ENCODE measurements at regions not wholly inside any gene's neighbourhood (a gene's known extent, or its start where the extent isn't known, plus 50 kb on each side); places are given as distances from the start of the nearest gene placed in this dataset.

DNA sequence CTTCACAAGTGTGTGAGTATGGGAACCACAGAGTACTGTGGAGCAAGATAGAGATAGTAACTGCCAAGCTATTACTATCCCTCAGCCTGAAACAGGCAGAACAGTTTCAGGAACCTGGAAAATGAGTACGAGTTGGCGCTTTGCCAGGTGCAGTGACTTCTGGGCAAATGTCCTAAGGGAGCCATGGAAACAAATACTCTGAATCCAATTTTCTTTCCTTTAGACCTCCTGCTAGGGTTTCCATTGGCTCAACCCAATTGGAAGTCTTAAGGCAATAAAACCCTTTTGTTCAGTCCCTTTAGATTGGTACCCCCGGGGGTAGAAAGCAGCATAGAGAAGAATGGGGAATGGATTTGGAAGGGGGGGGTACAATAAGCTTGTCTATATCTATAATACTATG, 205.0 kb upstream of the EPHA7 start:
- Histone ChIP-seq H3K4me3 (ENCODE audit: low read depth, low read length) (no peak overlapping the region), H3K27ac (ENCODE audit: low read depth) (no peak overlapping the region), H3K36me3 (ENCODE audit: insufficient read depth) (no peaks in the 10 kb centered on the region), H3K4me1 (ENCODE audit: insufficient read depth) (no peaks in the 10 kb centered on the region)
- no peak for DNase-seq (ENCODE audit: extremely low spot score)
- WGBS: 75% methylated on average over 3 of the region's 3 CpGs

DNA sequence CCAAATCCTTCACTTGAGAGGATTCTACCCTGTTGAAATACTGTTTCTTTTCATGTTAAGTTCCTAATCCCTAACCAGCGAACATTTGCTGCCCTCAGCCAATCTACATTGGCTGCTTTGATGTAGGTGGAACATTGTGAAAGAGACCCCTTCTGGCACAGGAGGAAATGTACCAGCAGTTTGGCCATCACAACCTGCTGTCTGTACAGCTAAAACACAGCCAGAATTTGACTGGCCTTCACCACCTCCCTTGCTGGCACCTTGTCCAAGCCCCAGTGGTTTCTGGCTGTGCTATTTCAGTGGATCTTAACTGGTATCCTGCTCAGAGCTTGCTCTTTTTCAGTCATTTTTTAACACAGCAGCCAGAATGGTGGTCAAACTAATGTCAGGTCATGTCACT, 202.1 kb upstream of the EPHA7 start:
- DNase-seq (ENCODE audit: extremely low spot score): no peak

DNA sequence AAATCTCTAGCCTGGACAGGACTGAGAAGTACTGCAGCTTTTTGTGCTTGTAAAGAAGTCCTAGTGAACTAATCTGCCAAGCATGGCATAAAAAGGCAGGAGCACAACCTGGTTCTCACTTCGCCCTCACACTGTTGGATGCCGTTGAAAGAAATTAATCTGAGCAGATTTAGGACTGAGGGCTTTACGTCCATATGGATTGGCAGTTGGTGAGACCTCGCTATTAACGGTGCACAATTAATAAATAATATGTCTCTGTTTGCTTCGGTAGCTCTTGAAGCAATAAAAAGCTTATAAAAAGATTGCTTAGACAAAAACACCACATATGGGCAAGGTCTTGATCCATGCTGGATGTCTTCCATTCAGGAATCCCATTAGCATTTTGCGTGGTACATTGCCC, 185.6 kb upstream of the EPHA7 start:
- Histone ChIP-seq H3K27ac (ENCODE audit: low read depth) (no peak overlapping the region), H3K4me3 (ENCODE audit: low read depth, low read length) (no peak overlapping the region)
- WGBS: 57% methylated on average over 7 of the region's 7 CpGs

More for the DNA sequence above, 202.1 kb upstream of the EPHA7 start:
- Histone ChIP-seq H3K4me1 (ENCODE audit: insufficient read depth) (no peaks in the 10 kb centered on the region), H3K27ac (ENCODE audit: low read depth) (no peak overlapping the region), H3K36me3 (ENCODE audit: insufficient read depth) (no peaks in the 10 kb centered on the region), H3K4me3 (ENCODE audit: low read depth, low read length) (no peak overlapping the region)
- 46% methylated on average over 1 of the region's 1 CpG for WGBS

DNA sequence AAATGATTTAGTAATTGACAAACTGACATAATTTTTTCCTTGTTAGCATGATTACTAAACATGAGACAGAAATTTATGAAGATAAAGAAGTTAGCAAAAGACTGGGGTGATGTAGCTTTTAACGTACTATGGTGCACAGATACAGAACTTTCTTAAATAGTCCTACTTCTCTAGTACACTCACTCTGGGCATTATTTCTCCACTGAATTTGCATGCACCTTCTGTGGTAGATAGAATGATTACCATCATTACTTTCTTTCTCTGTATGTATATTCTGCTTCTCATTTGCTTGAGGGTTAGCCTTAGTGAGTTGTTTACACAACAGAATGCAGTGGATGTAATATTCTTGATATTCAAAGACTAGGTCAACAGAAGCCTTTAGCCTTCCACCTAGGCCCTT, 173.1 kb upstream of the EPHA7 start:
- Histone ChIP-seq H3K36me3 (ENCODE audit: insufficient read depth) (no peaks in the 10 kb centered on the region), H3K4me1 (ENCODE audit: insufficient read depth) (no peaks in the 10 kb centered on the region), H3K27ac (ENCODE audit: low read depth) (no peak overlapping the region), H3K4me3 (ENCODE audit: low read depth, low read length) (no peak overlapping the region)
- 94% methylated on average over 1 of the region's 1 CpG for WGBS
- DNase-seq (ENCODE audit: extremely low spot score): no peak

More for the DNA sequence above, 185.6 kb upstream of the EPHA7 start:
- Histone ChIP-seq H3K36me3 (ENCODE audit: insufficient read depth) (no peaks in the 10 kb centered on the region), H3K4me1 (ENCODE audit: insufficient read depth) (no peaks in the 10 kb centered on the region)
- DNase-seq (ENCODE audit: extremely low spot score): no peak

DNA sequence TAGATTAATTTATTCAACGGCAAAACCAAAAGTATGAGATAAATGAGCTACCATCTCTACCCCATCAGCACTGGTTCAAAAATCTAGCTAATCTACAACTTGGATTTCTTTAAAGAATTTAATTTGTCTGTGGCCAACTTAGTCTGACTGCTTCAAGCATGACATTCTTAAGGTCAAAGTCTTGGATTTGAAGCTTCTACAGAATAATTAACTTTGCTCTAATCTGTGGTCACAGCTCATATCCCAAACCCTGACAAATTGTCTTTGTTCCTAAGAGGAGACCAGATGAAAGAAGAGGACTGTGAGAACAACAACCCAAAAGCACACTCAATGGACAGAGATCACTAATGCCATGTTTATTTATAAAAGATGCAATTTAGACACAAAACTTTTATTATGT, 166.9 kb upstream of the EPHA7 start:
- 80% methylated on average over 1 of the region's 1 CpG for WGBS

DNA sequence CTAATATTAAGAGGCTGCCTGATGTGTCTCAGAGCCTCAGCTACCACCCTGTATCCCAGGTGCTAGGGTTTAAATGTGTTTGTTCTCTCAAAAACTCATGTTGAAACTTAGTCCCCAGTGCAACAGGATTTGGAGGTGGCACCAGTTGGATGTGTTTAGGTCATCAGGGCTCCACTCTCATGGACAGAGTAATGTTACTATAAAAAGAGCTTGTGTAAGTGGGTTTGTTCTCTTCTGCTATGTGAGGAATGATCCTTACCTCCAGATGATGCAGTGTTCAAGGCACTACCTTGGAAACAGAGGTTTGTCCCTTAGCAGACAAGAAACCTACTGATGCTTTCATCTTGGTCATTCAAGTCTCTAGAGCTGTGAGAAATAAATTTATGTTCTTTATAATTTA, 164.9 kb upstream of the EPHA7 start:
- Histone ChIP-seq H3K36me3 (ENCODE audit: insufficient read depth) (no peaks in the 10 kb centered on the region), H3K27ac (ENCODE audit: low read depth) (no peak overlapping the region), H3K4me1 (ENCODE audit: insufficient read depth) (no peaks in the 10 kb centered on the region), H3K4me3 (ENCODE audit: low read depth, low read length) (no peak overlapping the region)
- no peak for DNase-seq (ENCODE audit: extremely low spot score)

More for the DNA sequence above, 166.9 kb upstream of the EPHA7 start:
- H3K4me3 ChIP-seq (ENCODE audit: low read depth, low read length): no peak overlapping the region
- H3K4me1 ChIP-seq (ENCODE audit: insufficient read depth): no peaks in the 10 kb centered on the region
- no peak overlapping the region for H3K27ac ChIP-seq (ENCODE audit: low read depth)
- no peaks in the 10 kb centered on the region for H3K36me3 ChIP-seq (ENCODE audit: insufficient read depth)
- DNase-seq (ENCODE audit: extremely low spot score): no peak

DNA sequence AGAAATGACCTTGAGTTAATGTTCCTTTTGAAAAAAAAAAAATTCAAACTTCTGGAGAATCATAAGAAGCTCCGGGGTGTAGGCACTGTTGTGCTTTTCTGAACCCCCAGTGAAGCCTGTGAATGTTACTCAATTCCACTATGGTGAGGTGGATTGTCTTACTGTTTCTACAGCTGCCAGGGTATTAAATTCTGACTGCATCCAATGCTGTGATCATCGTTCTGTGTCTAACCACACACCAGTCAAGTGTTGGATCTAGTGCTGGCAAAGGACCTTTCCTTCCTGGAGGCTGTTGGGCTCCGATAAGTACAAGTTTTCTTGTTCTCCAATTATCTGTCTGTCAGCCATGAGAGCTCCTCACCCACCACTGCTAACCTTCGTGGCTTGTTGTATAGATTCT, 162.0 kb upstream of the EPHA7 start:
- no peak overlapping the region for H3K27ac ChIP-seq (ENCODE audit: low read depth)
- no peaks in the 10 kb centered on the region for H3K36me3 ChIP-seq (ENCODE audit: insufficient read depth)
- 89% methylated on average over 4 of the region's 4 CpGs for WGBS
- DNase-seq (ENCODE audit: extremely low spot score): no peak
- H3K4me1 ChIP-seq (ENCODE audit: insufficient read depth): no peaks in the 10 kb centered on the region
- H3K4me3 ChIP-seq (ENCODE audit: low read depth, low read length): no peak overlapping the region

DNA sequence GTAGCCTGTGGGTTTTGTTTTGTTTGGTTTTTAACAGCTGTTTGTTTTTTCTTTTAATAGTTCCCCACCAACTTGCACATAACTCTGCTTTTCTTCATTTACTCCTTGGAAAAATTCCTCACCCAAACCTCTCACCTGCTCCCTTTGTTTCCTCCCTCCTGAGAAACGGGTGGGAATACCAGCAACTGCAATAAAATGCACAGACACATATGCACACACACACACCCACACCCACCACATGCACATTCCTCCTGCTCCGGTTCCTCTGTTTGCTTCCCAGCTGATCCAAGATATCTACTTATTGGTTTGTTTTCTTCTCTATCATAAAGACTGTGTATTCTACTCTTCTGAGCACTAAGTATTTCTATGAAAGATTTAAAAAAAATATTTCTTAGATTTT, 161.1 kb upstream of the EPHA7 start:
- WGBS: 55% methylated on average over 2 of the region's 2 CpGs
- Histone ChIP-seq H3K4me1 (ENCODE audit: insufficient read depth) (no peaks in the 10 kb centered on the region), H3K27ac (ENCODE audit: low read depth) (no peak overlapping the region), H3K4me3 (ENCODE audit: low read depth, low read length) (no peak overlapping the region), H3K36me3 (ENCODE audit: insufficient read depth) (no peaks in the 10 kb centered on the region)
- DNase-seq (ENCODE audit: extremely low spot score): no peak

DNA sequence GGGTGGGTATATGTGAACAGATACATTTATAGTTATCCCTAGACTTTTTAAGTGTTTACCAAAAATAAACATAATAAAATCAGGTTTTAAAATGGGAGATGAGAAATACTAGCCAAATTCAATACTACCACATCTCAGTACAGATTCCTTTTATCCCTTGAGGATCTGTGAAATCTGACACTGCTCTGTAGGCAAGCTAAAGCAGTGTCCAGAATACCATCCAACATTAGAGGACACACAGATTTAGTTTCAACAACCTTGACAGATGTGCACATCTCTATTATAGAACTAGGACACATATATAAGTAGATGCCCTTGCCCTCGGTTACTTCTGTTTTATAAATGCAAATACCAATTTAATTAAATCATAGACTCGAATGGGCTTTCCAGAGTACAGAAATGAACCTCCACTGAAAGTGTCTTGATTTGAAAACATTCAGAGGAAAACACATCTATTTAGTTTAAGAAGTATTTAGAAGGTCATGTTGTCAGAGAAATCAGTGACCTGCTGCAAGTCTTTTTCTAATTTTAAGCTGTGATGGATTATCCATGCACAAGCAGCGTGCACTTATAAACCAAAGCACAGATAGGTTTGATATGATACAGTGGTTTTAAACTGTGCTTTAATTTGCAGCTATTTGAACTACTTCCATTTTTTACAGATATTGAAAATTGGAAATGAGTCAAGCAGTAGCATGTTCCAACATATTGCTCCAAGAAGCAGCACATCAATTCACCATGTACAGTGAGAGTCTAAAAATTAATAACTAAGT, 156.3 kb upstream of the EPHA7 start:
- H3K4me3 ChIP-seq (ENCODE audit: low read depth, low read length): no peak overlapping the region
- no peaks in the 10 kb centered on the region for H3K4me1 ChIP-seq (ENCODE audit: insufficient read depth)
- DNase-seq (ENCODE audit: extremely low spot score): no peak
- H3K27ac ChIP-seq (ENCODE audit: low read depth): no peak overlapping the region
- H3K36me3 ChIP-seq (ENCODE audit: insufficient read depth): no peaks in the 10 kb centered on the region
- 40% methylated on average over 3 of the region's 3 CpGs for WGBS

DNA sequence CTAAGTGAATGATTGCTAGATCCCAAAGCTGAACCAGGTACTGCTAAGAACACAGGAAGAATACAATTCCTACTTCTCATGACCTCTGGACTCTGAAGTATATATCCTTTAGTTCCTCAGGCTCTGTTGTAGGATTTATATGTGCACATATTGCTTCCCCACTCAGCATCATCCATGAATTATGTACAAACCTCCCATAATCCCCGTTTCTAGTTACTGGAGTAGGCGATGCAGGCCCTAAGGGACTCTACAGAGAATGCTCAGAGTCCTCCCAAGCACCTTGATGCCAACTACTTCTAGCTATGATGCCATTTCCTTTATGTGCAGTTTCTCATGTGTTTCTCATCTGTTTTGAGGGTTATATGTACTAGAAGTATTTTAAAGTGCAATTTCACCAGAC, 154.9 kb upstream of the EPHA7 start:
- no peaks in the 10 kb centered on the region for H3K36me3 ChIP-seq (ENCODE audit: insufficient read depth)
- no peaks in the 10 kb centered on the region for H3K4me1 ChIP-seq (ENCODE audit: insufficient read depth)
- H3K27ac ChIP-seq (ENCODE audit: low read depth): no peak overlapping the region
- no peak for DNase-seq (ENCODE audit: extremely low spot score)
- no peak overlapping the region for H3K4me3 ChIP-seq (ENCODE audit: low read depth, low read length)
- WGBS: 91% methylated on average over 2 of the region's 2 CpGs

DNA sequence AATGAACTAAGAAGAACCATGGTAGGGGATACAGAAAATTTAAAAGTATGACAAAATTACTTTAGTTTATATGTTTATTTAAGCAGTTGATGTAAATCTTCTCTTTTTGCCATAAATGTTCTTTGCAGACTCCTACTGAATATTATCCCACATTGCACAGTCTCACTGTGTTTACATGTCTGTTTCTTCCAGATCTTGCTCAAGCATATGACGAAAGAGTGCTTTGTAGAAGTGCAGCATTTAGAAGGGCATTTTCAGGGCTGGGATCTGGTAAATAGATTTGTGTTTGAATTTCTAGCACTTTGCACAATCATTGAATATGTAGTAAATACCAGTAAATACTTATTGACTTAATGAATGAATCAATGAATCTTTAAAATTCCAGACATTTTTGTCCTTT, 152.0 kb upstream of the EPHA7 start:
- H3K27ac ChIP-seq (ENCODE audit: low read depth): no peak overlapping the region
- WGBS: 72% methylated on average over 1 of the region's 1 CpG
- DNase-seq (ENCODE audit: extremely low spot score): no peak
- H3K36me3 ChIP-seq (ENCODE audit: insufficient read depth): no peaks in the 10 kb centered on the region
- no peaks in the 10 kb centered on the region for H3K4me1 ChIP-seq (ENCODE audit: insufficient read depth)
- no peak overlapping the region for H3K4me3 ChIP-seq (ENCODE audit: low read depth, low read length)

DNA sequence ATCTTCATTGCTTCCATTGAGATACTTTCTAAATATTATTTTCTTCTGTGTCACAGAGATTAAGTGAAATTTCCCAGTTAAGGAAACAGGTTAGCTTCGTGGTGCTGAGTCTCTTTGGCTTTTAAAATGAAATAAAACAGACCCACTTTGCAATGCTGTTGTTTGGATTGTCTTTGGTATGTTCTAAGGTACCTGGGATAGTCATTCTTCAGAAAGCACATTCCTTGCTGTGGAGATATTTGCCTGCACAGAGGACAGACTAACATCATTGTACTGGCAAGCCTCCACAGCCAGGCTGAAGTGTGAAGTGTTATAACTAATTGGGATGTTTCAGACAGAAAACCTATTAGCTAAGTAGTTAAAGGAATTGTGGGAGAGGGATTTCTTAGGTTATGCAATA, 148.8 kb upstream of the EPHA7 start:
- H3K4me3 ChIP-seq (ENCODE audit: low read depth, low read length): no peak overlapping the region
- H3K27ac ChIP-seq (ENCODE audit: low read depth): no peak overlapping the region
- no peaks in the 10 kb centered on the region for H3K36me3 ChIP-seq (ENCODE audit: insufficient read depth)
- DNase-seq (ENCODE audit: extremely low spot score): no peak
- H3K4me1 ChIP-seq (ENCODE audit: insufficient read depth): no peaks in the 10 kb centered on the region
- 38% methylated on average over 1 of the region's 1 CpG for WGBS

DNA sequence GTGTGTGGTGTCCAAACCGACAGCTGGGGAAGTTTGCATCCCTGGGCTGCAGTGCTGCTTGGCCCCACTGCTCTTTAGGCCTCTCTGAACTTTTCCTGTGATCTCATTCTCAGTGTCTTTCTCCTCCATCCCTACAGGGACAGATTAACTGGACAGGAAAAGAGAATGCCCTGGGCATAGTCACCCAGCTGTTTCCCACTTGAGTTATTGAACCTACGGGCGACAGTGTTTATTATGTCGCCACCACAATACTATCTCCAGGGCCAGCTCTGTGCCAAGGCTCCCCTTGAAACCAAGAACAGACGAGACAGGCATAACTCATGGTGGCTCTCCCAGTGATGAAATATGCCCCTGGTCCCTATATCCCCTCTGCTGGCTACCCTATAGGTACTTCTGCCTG, 147.8 kb upstream of the EPHA7 start:
- no peaks in the 10 kb centered on the region for H3K36me3 ChIP-seq (ENCODE audit: insufficient read depth)
- H3K4me3 ChIP-seq (ENCODE audit: low read depth, low read length): no peak overlapping the region
- DNase-seq (ENCODE audit: extremely low spot score): no peak
- 52% methylated on average over 5 of the region's 5 CpGs for WGBS
- H3K4me1 ChIP-seq (ENCODE audit: insufficient read depth): no peaks in the 10 kb centered on the region
- no peak overlapping the region for H3K27ac ChIP-seq (ENCODE audit: low read depth)

DNA sequence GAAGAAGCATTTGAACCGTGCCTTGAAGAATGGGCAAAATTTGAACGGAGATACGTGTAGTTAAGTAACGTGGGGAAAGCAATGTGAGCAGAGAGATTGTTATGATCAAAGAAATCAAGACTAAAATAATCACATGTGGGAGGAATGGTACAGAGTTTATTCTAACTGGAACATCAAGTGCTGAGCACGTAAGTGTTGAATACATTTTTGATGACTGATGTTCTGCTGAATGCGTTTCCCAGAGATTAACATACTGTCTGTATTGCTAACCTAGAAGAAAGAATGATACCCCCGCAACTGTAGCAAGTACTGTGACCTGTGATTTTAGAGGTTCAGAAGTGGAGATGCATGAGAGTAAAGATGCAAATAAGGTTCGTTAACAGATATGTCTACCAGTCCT, 146.9 kb upstream of the EPHA7 start:
- H3K36me3 ChIP-seq (ENCODE audit: insufficient read depth): no peaks in the 10 kb centered on the region
- H3K4me3 ChIP-seq (ENCODE audit: low read depth, low read length): no peak overlapping the region
- no peak overlapping the region for H3K27ac ChIP-seq (ENCODE audit: low read depth)
- H3K4me1 ChIP-seq (ENCODE audit: insufficient read depth): no peaks in the 10 kb centered on the region
- 65% methylated on average over 8 of the region's 8 CpGs for WGBS
- no peak for DNase-seq (ENCODE audit: extremely low spot score)

DNA sequence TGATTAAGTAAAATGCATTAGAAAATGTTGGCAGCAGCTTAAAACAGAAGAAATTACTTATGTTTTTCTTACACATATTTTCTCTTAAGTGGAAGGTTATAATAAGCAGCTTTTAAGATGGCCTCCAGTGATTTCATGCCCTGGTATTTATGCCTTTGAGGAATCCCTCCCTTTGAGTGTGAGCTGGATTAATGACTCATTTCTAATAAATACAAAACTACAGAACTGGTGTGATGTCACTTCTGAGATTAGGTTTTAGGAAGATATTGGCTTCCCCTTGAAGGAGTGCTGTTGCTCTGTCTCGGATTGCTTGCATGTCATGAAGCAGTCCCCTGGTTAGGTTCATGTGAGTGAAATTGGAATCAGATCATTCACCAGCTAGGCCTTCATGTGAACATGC, 143.2 kb upstream of the EPHA7 start:
- H3K27ac ChIP-seq (ENCODE audit: low read depth): no peak overlapping the region
- no peak overlapping the region for H3K4me3 ChIP-seq (ENCODE audit: low read depth, low read length)
- no peak for DNase-seq (ENCODE audit: extremely low spot score)
- no peaks in the 10 kb centered on the region for H3K36me3 ChIP-seq (ENCODE audit: insufficient read depth)
- 66% methylated on average over 1 of the region's 1 CpG for WGBS
- no peaks in the 10 kb centered on the region for H3K4me1 ChIP-seq (ENCODE audit: insufficient read depth)

All from urinary bladder (tissue), 3 donors.